Retinal pigment epithelial cell (primary cell): ENCODE measurements at regions not wholly inside any gene's neighbourhood (a gene's known extent, or its start where the extent isn't known, plus 50 kb on each side); places are given as distances from the start of the nearest gene placed in this dataset.
"Not testable (repeated sequence)": the region's sequence is repeated elsewhere in the genome, so short reads cannot be mapped to it uniquely, and the experiment has no call there.

Source experiments
- DNase-seq: peaks from one replicate; pipeline ENCODE4 v3.0.0-alpha.2; 2010; ENCODE audit warnings: low read depth
- H3K4me3 ChIP-seq: 2 replicates; pipeline ENCODE4 v1.5.1; 2011; ENCODE audit warnings: mild to moderate bottlenecking, low read length, control low read depth, moderate library complexity
- TF ChIP-seq, protein P1 (sequence below): conservative IDR thresholded peaks from 2 replicates; pipeline ENCODE4 v1.5.1; 2011; ENCODE audit warnings: low read depth, low read length, control low read depth, inconsistent platforms

- H3K4me3 ChIP-seq = no peak overlapping the region
- DNase-seq = no peak
- TF ChIP-seq, protein P1, sequence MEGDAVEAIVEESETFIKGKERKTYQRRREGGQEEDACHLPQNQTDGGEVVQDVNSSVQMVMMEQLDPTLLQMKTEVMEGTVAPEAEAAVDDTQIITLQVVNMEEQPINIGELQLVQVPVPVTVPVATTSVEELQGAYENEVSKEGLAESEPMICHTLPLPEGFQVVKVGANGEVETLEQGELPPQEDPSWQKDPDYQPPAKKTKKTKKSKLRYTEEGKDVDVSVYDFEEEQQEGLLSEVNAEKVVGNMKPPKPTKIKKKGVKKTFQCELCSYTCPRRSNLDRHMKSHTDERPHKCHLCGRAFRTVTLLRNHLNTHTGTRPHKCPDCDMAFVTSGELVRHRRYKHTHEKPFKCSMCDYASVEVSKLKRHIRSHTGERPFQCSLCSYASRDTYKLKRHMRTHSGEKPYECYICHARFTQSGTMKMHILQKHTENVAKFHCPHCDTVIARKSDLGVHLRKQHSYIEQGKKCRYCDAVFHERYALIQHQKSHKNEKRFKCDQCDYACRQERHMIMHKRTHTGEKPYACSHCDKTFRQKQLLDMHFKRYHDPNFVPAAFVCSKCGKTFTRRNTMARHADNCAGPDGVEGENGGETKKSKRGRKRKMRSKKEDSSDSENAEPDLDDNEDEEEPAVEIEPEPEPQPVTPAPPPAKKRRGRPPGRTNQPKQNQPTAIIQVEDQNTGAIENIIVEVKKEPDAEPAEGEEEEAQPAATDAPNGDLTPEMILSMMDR = no peak
Measured at GRCh38 chr6:74458536-74458935, 747.3 kb downstream of the COL12A1 start.

GRCh38 chr6:74455786-74456185 lies 750.1 kb downstream of the COL12A1 start:
- TF ChIP-seq, protein P1 = no peak
- DNase-seq = no peak

GRCh38 chr6:74451953-74452352 lies 753.9 kb downstream of the COL12A1 start:
- no peak overlapping the region for H3K4me3 ChIP-seq
- no peak for DNase-seq
- TF ChIP-seq, protein P1 = no peak

More at GRCh38 chr6:74455786-74456185, 750.1 kb downstream of the COL12A1 start:
- H3K4me3 ChIP-seq = no peak overlapping the region

- DNase-seq = no peak
- H3K4me3 ChIP-seq = no peak overlapping the region
- TF ChIP-seq, protein P1 = no peak
Measured at GRCh38 chr6:74448850-74449249, 752.8 kb downstream of the CD109 start.

GRCh38 chr6:74447013-74447412 lies 751.0 kb downstream of the CD109 start:
- H3K4me3 ChIP-seq = no peak overlapping the region
- TF ChIP-seq, protein P1 = no peak
- DNase-seq = no peak

GRCh38 chr6:74439123-74439811 lies 743.3 kb downstream of the CD109 start:
- no peak overlapping the region for H3K4me3 ChIP-seq
- no peak for DNase-seq
- TF ChIP-seq, protein P1 = no peak

- not testable (repeated sequence) for H3K4me3 ChIP-seq, DNase-seq
Measured at GRCh38 chr6:74438395-74438794, 742.4 kb downstream of the CD109 start.
